ENCODE measurements at regions not wholly inside any gene's neighbourhood (a gene's known extent, or its start where the extent isn't known, plus 50 kb on each side); places are given as distances from the start of the nearest gene placed in this dataset.

- WGBS, 2 donors, result 88 to 97% methylated on average over 2 of the region's 2 CpGs
- no peak for DNase-seq
- Histone ChIP-seq H3K36me3 (ENCODE audit: low read depth, missing control alignments) (no peaks in the 10 kb centered on the region), H3K9me3 (no peaks in the 10 kb centered on the region), H3K27me3 (no peaks in the 10 kb centered on the region), H3K4me1 (no peaks in the 10 kb centered on the region), H3K27ac (no peak overlapping the region), H3K4me3 (no peak overlapping the region)
- intact Hi-C loops (cut with DNase I; ENCODE audit: low total_unique reads), result no loop called here
- TF ChIP-seq POLR2A (IDR thresholded peaks at IDR 0.05) (no peak), CTCF (IDR thresholded peaks at IDR 0.05) (no peak)
Measured at GRCh38 chr2:145743011-145743410, 1223.1 kb upstream of the ZEB2 start.

- 85 to 91% methylated on average over 1 of the region's 1 CpG for WGBS, 2 donors
- intact Hi-C loops (cut with DNase I; ENCODE audit: low total_unique reads), result no loop called here
Measured at GRCh38 chr2:145741636-145742035, 1221.7 kb upstream of the ZEB2 start.

GRCh38 chr2:145741181-145741580 is 1221.3 kb upstream of the ZEB2 start:
- no peaks in the 10 kb centered on the region for H3K9me3 ChIP-seq
- H3K27me3 ChIP-seq, result no peaks in the 10 kb centered on the region
- no peak for DNase-seq
- no peak overlapping the region for H3K4me3 ChIP-seq
- TF ChIP-seq POLR2A (IDR thresholded peaks at IDR 0.05) (no peak), CTCF (IDR thresholded peaks at IDR 0.05) (no peak)
- 91 to 97% methylated on average over 2 of the region's 2 CpGs for WGBS, 2 donors
- intact Hi-C loops (cut with DNase I; ENCODE audit: low total_unique reads), result no loop called here
- no peaks in the 10 kb centered on the region for H3K4me1 ChIP-seq
- no peaks in the 10 kb centered on the region for H3K36me3 ChIP-seq (ENCODE audit: low read depth, missing control alignments)
- no peak overlapping the region for H3K27ac ChIP-seq

More at GRCh38 chr2:145741636-145742035, 1221.7 kb upstream of the ZEB2 start:
- Histone ChIP-seq H3K36me3 (ENCODE audit: low read depth, missing control alignments) (no peaks in the 10 kb centered on the region), H3K4me1 (no peaks in the 10 kb centered on the region), H3K9me3 (no peaks in the 10 kb centered on the region), H3K4me3 (no peak overlapping the region), H3K27ac (no peak overlapping the region), H3K27me3 (no peaks in the 10 kb centered on the region)
- DNase-seq, result no peak
- no peak for TF ChIP-seq CTCF (IDR thresholded peaks at IDR 0.05)
- TF ChIP-seq POLR2A (IDR thresholded peaks at IDR 0.05), result no peak

GRCh38 chr2:145740302-145740701 is 1220.4 kb upstream of the ZEB2 start:
- no peak for TF ChIP-seq POLR2A (IDR thresholded peaks at IDR 0.05)
- TF ChIP-seq CTCF (IDR thresholded peaks at IDR 0.05), result no peak
- no peaks in the 10 kb centered on the region for H3K4me1 ChIP-seq
- H3K27me3 ChIP-seq, result no peaks in the 10 kb centered on the region
- H3K4me3 ChIP-seq, result no peak overlapping the region
- 88 to 89% methylated on average over 3 of the region's 3 CpGs for WGBS, 2 donors
- intact Hi-C loops (cut with DNase I; ENCODE audit: low total_unique reads), result no loop called here
- H3K36me3 ChIP-seq (ENCODE audit: low read depth, missing control alignments), result no peaks in the 10 kb centered on the region
- no peaks in the 10 kb centered on the region for H3K9me3 ChIP-seq
- DNase-seq, result no peak
- H3K27ac ChIP-seq, result no peak overlapping the region

GRCh38 chr2:145739681-145740080 is 1219.8 kb upstream of the ZEB2 start:
- no peak overlapping the region for H3K4me3 ChIP-seq
- 93 to 96% methylated on average over 1 of the region's 1 CpG for WGBS, 2 donors

More at GRCh38 chr2:145739681-145740080, 1219.8 kb upstream of the ZEB2 start:
- Histone ChIP-seq H3K4me1 (no peaks in the 10 kb centered on the region), H3K36me3 (ENCODE audit: low read depth, missing control alignments) (no peaks in the 10 kb centered on the region), H3K27me3 (no peaks in the 10 kb centered on the region), H3K27ac (no peak overlapping the region), H3K9me3 (no peaks in the 10 kb centered on the region)
- DNase-seq, result no peak
- intact Hi-C loops (cut with DNase I; ENCODE audit: low total_unique reads), result no loop called here
- TF ChIP-seq CTCF (IDR thresholded peaks at IDR 0.05) (no peak), POLR2A (IDR thresholded peaks at IDR 0.05) (no peak)

All from testis (tissue), 2 donors.